ENCODE measurements at regions not wholly inside any gene's neighbourhood (a gene's known extent, or its start where the extent isn't known, plus 50 kb on each side); places are given as distances from the start of the nearest gene placed in this dataset.

GRCh38 chr10:113226399-113226798, 276.4 kb downstream of the TCF7L2 start:
- Histone ChIP-seq H3K4me1 (no peaks in the 10 kb centered on the region), H3K4me3 (no peak overlapping the region), H3K27me3 (ENCODE audit: low read depth) (peaks cover 33% of the 10 kb centered on the region), H3K9me3 (replicated peaks) (no peaks in the 10 kb centered on the region), H3K36me3 (no peaks in the 10 kb centered on the region), H3K27ac (replicated peaks) (no peak overlapping the region)
- no peak for DNase-seq
- no peak for TF ChIP-seq CTCF (IDR thresholded peaks at IDR 0.05; ENCODE audit: borderline replicate concordance)
- intact Hi-C loops (cut with micrococcal nuclease) = no loop called here

DNA sequence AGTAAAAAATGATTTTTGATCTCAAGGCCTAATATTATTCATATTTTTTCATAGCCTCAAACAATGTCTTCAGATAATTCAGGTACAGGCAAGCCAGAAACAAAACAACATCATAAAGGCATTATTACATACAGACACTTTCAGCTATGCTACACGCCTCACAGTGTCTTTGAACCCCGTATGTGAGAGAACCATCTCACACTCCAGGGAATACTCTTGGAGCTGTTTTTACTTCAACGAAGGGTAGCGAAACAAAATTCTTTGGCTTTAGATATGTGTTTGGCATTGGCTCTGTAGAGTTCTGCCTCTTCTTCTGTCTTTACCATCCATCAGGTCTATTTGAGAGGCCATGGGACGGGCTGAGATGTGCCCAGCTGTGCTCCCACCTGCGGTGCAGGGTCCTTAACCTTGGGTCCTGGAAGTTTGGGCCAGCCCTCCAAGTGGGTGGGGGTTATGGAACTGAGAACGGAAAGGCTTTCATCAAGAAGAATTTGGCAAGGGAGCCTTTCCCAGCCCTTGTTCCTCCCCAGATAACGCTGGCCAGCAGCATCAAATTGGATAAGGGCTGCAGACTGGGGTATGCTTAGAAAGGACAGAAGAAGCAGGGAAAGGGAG, 276.9 kb downstream of the TCF7L2 start:
- Histone ChIP-seq H3K27ac (replicated peaks) (no peak overlapping the region), H3K9me3 (replicated peaks) (no peaks in the 10 kb centered on the region), H3K27me3 (ENCODE audit: low read depth) (peaks cover 33% of the 10 kb centered on the region), H3K36me3 (no peaks in the 10 kb centered on the region), H3K4me1 (no peaks in the 10 kb centered on the region), H3K4me3 (no peak overlapping the region)
- TF ChIP-seq CTCF (IDR thresholded peaks at IDR 0.05; ENCODE audit: borderline replicate concordance) = no peak
- intact Hi-C loops (cut with micrococcal nuclease) = no loop called here
- no peak for DNase-seq

DNA sequence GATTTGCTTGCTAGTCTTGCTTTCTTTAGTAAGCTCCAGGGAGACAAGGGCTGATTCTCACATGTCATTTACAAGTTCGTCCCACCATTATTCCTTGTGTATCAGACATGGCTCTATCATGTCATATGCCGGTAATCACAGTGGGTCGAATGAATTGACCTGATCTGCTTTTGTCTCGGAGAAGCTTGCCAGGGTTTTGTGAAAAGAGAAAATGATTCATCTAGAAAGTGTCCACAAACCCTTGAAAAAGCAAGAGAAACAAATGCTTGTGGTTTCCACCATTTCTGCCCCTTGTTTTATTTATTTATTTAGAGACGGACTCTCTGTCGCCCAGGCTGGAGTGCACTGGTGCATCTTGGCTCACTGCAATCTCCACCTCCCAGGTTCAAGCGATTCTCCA, 278.5 kb downstream of the TCF7L2 start:
- H3K36me3 ChIP-seq = no peaks in the 10 kb centered on the region
- no peak overlapping the region for H3K4me3 ChIP-seq
- no peak overlapping the region for H3K27ac ChIP-seq (replicated peaks)
- peaks cover 18% of the 10 kb centered on the region for H3K27me3 ChIP-seq (ENCODE audit: low read depth)
- no peaks in the 10 kb centered on the region for H3K9me3 ChIP-seq (replicated peaks)
- TF ChIP-seq CTCF (IDR thresholded peaks at IDR 0.05; ENCODE audit: borderline replicate concordance) = no peak
- intact Hi-C loops (cut with micrococcal nuclease) = no loop called here
- no peaks in the 10 kb centered on the region for H3K4me1 ChIP-seq
- no peak for DNase-seq

- no peak for TF ChIP-seq CTCF (IDR thresholded peaks at IDR 0.05; ENCODE audit: borderline replicate concordance)
- intact Hi-C loops (cut with micrococcal nuclease) = no loop called here
- peaks cover 14% of the 10 kb centered on the region for H3K27me3 ChIP-seq (ENCODE audit: low read depth)
- no peaks in the 10 kb centered on the region for H3K36me3 ChIP-seq
- no peaks in the 10 kb centered on the region for H3K9me3 ChIP-seq (replicated peaks)
- no peak overlapping the region for H3K27ac ChIP-seq (replicated peaks)
- H3K4me1 ChIP-seq = no peaks in the 10 kb centered on the region
- no peak overlapping the region for H3K4me3 ChIP-seq
- no peak for DNase-seq
Observed at GRCh38 chr10:113230011-113230610, 280.1 kb downstream of the TCF7L2 start.

- Histone ChIP-seq H3K9me3 (replicated peaks) (no peaks in the 10 kb centered on the region), H3K27me3 (ENCODE audit: low read depth) (peaks cover 8% of the 10 kb centered on the region), H3K36me3 (no peaks in the 10 kb centered on the region), H3K4me3 (no peak overlapping the region), H3K4me1 (no peaks in the 10 kb centered on the region), H3K27ac (replicated peaks) (no peak overlapping the region)
- TF ChIP-seq CTCF (IDR thresholded peaks at IDR 0.05; ENCODE audit: borderline replicate concordance) = no peak
- intact Hi-C loops (cut with micrococcal nuclease) = no loop called here
- DNase-seq = no peak
Observed at GRCh38 chr10:113232928-113233511, 283.0 kb downstream of the TCF7L2 start.

All from left ventricle myocardium inferior (tissue), 1 donor.